Superior temporal gyrus (tissue), 1 donor: ENCODE measurements at regions not wholly inside any gene's neighbourhood (a gene's known extent, or its start where the extent isn't known, plus 50 kb on each side); places are given as distances from the start of the nearest gene placed in this dataset.

ENCODE experiments used
- DNase-seq: peaks from one replicate; pipeline ENCODE4 v3.0.0-alpha.2; 2016; ENCODE audit errors: extremely low spot score

GRCh38 chr6:1257778-1258177, 54.1 kb upstream of the FOXQ1 start:
- no peak for DNase-seq

GRCh38 chr6:1256435-1257008, 55.4 kb upstream of the FOXQ1 start:
- no peak for DNase-seq

GRCh38 chr6:1255636-1256365, 56.1 kb upstream of the FOXQ1 start:
- no peak for DNase-seq

- no peak for DNase-seq
Measured at GRCh38 chr6:1254326-1254725, 57.6 kb upstream of the FOXQ1 start.

- no peak for DNase-seq
Measured at GRCh38 chr6:1253816-1254215, 58.1 kb upstream of the FOXQ1 start.

- no peak for DNase-seq
Measured at GRCh38 chr6:1251198-1252155, 60.4 kb upstream of the FOXQ1 start.

GRCh38 chr6:1250489-1251197, 61.3 kb upstream of the FOXQ1 start:
- no peak for DNase-seq

GRCh38 chr6:1247894-1248293, 64.0 kb upstream of the FOXQ1 start:
- no peak for DNase-seq

- DNase-seq, result no peak
Measured at GRCh38 chr6:1247056-1247455, 64.8 kb upstream of the FOXQ1 start.

GRCh38 chr6:1244941-1245340, 67.0 kb upstream of the FOXQ1 start:
- DNase-seq, result no peak

GRCh38 chr6:1244278-1244677, 67.6 kb upstream of the FOXQ1 start:
- DNase-seq, result no peak

GRCh38 chr6:1242446-1242845, 69.5 kb upstream of the FOXQ1 start:
- no peak for DNase-seq

- DNase-seq, result no peak
Measured at GRCh38 chr6:1242021-1242420, 69.9 kb upstream of the FOXQ1 start.

GRCh38 chr6:1240766-1241318, 71.1 kb upstream of the FOXQ1 start:
- no peak for DNase-seq

- no peak for DNase-seq
Measured at GRCh38 chr6:1239805-1240204, 72.1 kb upstream of the FOXQ1 start.

GRCh38 chr6:1238040-1238439, 73.9 kb upstream of the FOXQ1 start:
- no peak for DNase-seq

GRCh38 chr6:1237636-1238035, 74.3 kb upstream of the FOXQ1 start:
- DNase-seq, result no peak

GRCh38 chr6:1235825-1236224, 76.1 kb upstream of the FOXQ1 start:
- no peak for DNase-seq

- DNase-seq, result no peak
Measured at GRCh38 chr6:1233924-1234323, 78.0 kb upstream of the FOXQ1 start.

GRCh38 chr6:1232578-1232977, 79.3 kb upstream of the FOXQ1 start:
- no peak for DNase-seq

GRCh38 chr6:1231941-1232340, 80.0 kb upstream of the FOXQ1 start:
- DNase-seq, result no peak
